ENCODE measurements at regions not wholly inside any gene's neighbourhood (a gene's known extent, or its start where the extent isn't known, plus 50 kb on each side); places are given as distances from the start of the nearest gene placed in this dataset.

DNA sequence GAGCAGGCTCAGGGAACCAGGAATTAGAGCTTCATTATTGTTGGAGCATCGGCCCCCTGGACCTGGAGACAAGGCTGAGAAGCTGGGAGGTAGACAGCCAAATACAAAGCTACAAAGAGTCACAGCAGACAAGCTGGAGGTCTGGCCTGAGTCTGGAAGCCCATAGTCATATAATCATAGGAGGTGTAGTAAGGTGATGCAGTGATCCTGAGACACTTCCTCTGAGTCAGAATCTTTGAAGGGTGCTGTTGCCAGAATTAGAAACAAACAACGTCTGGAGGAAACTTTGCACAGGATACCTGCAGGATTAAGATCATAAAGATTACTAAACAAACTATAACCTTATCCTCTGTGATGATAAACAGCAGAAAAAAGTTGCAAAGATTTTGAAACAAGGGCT is 213.8 kb downstream of the DSC3 start:
- Histone ChIP-seq H3K23me2 (ENCODE audit: insufficient read length, low read depth, low read length, poor library complexity, severe bottlenecking) (no peaks in the 10 kb centered on the region), H3T11ph (ENCODE audit: low read length) (no peak overlapping the region), H3K79me1 (ENCODE audit: insufficient read depth, low read depth, low read length, poor library complexity, severe bottlenecking) (no peaks in the 10 kb centered on the region), H4K20me1 (ENCODE audit: control insufficient read depth, insufficient read depth, insufficient read length) (no peaks in the 10 kb centered on the region), H3K4me2 (ENCODE audit: insufficient read depth, insufficient read length, low read length) (no peak overlapping the region), H4K8ac (replicated peaks; ENCODE audit: insufficient read length, low read depth, low read length) (no peak overlapping the region), H4K5ac (ENCODE audit: insufficient read length, low read depth, low read length) (no peak overlapping the region), H3K14ac (ENCODE audit: insufficient read depth, low read length) (no peak overlapping the region), H3K23ac (ENCODE audit: insufficient read length, low read depth, low read length) (no peak overlapping the region), H2BK5ac (ENCODE audit: insufficient read length, low read length) (no peak overlapping the region), H3K27ac (ENCODE audit: insufficient read length, low read depth, low read length) (no peak overlapping the region), H4K91ac (ENCODE audit: insufficient read length, low read depth, low read length) (no peak overlapping the region), H3K4ac (ENCODE audit: low read depth, low read length) (no peak overlapping the region), H2AK5ac (ENCODE audit: insufficient read length, low read length) (no peak overlapping the region), H3K56ac (ENCODE audit: insufficient read length, low read depth, low read length) (no peak overlapping the region), H2BK20ac (ENCODE audit: low read depth, low read length, poor library complexity, severe bottlenecking) (no peak overlapping the region), H3K27me3 (ENCODE audit: insufficient read depth, low read length) (no peaks in the 10 kb centered on the region), H3K79me2 (ENCODE audit: insufficient read depth, low read length) (no peaks in the 10 kb centered on the region), H3K4me1 (ENCODE audit: insufficient read depth, low read length) (no peaks in the 10 kb centered on the region), H3K9ac (ENCODE audit: extremely low read depth, insufficient read length, low read length) (no peak overlapping the region), H2BK15ac (ENCODE audit: low read depth, low read length) (no peak overlapping the region), H2BK120ac (ENCODE audit: low read depth, low read length, poor library complexity, severe bottlenecking) (no peak overlapping the region), H3K9me3 (ENCODE audit: control insufficient read depth, low read depth, low read length) (no peaks in the 10 kb centered on the region), H3K18ac (ENCODE audit: insufficient read length, low read depth, low read length) (no peak overlapping the region), H2BK12ac (ENCODE audit: insufficient read length, low read depth, low read length) (no peak overlapping the region), H2AFZ (ENCODE audit: low read length) (no peak overlapping the region)
- TF ChIP-seq, protein P1, sequence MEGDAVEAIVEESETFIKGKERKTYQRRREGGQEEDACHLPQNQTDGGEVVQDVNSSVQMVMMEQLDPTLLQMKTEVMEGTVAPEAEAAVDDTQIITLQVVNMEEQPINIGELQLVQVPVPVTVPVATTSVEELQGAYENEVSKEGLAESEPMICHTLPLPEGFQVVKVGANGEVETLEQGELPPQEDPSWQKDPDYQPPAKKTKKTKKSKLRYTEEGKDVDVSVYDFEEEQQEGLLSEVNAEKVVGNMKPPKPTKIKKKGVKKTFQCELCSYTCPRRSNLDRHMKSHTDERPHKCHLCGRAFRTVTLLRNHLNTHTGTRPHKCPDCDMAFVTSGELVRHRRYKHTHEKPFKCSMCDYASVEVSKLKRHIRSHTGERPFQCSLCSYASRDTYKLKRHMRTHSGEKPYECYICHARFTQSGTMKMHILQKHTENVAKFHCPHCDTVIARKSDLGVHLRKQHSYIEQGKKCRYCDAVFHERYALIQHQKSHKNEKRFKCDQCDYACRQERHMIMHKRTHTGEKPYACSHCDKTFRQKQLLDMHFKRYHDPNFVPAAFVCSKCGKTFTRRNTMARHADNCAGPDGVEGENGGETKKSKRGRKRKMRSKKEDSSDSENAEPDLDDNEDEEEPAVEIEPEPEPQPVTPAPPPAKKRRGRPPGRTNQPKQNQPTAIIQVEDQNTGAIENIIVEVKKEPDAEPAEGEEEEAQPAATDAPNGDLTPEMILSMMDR (conservative IDR thresholded peaks at IDR 0.05) = no peak
- no peaks in the 10 kb centered on the region for H3K27me3 Mint-ChIP-seq (ENCODE audit: low read depth)
- no peak overlapping the region for H3K4me3 Mint-ChIP-seq
- H3K9me3 Mint-ChIP-seq = no peaks in the 10 kb centered on the region; a peak in 1 of 5 replicates
- peaks cover 0 to 3% of the 10 kb centered on the region in 2 experiments; a peak in 1 of 4 replicates for H3K4me1 Mint-ChIP-seq
- no peak for DNase-seq
- no peaks in the 10 kb centered on the region; a peak in 1 of 7 replicates for H3K36me3 Mint-ChIP-seq (ENCODE audit: insufficient read depth in 1 of 3, low read depth in 3 of 3)
- WGBS (ENCODE audit: extremely low coverage, insufficient read length, low lambda C conversion rate) = no CpG with 5 or more reads among the region's 2 CpGs
- H3K27ac Mint-ChIP-seq = no peak overlapping the region
